IPS-18a (cell line): ENCODE measurements at regions not wholly inside any gene's neighbourhood (a gene's known extent, or its start where the extent isn't known, plus 50 kb on each side); places are given as distances from the start of the nearest gene placed in this dataset.
A peak's percentile ranks its signal among the peaks of the same experiment; 100 is the strongest.

Experiments
- H3K27ac ChIP-seq: one replicate; pipeline ENCODE4 v1.5.1; 2013; ENCODE audit warnings: low read length
- H3K27me3 ChIP-seq: one replicate; pipeline ENCODE4 v1.6.1; 2013; ENCODE audit warnings: mild to moderate bottlenecking, low read length; ENCODE audit not compliant: control insufficient read depth, insufficient read depth
- H3K36me3 ChIP-seq: one replicate; pipeline ENCODE4 v1.6.1; 2013; ENCODE audit warnings: low read depth, low read length; ENCODE audit not compliant: control insufficient read depth
- H3K4me1 ChIP-seq: one replicate; pipeline ENCODE4 v1.6.1; 2013; ENCODE audit warnings: low read depth, low read length; ENCODE audit not compliant: control insufficient read depth
- H3K4me3 ChIP-seq: one replicate; pipeline ENCODE4 v1.5.1; 2013; ENCODE audit warnings: low read length
- H3K9ac ChIP-seq: one replicate; pipeline ENCODE4 v1.6.1; 2013; ENCODE audit warnings: mild to moderate bottlenecking, low read length, moderate library complexity
- H3K9me3 ChIP-seq: one replicate; pipeline ENCODE4 v1.6.1; 2013; ENCODE audit warnings: low read depth, low read length; ENCODE audit not compliant: control insufficient read depth

DNA sequence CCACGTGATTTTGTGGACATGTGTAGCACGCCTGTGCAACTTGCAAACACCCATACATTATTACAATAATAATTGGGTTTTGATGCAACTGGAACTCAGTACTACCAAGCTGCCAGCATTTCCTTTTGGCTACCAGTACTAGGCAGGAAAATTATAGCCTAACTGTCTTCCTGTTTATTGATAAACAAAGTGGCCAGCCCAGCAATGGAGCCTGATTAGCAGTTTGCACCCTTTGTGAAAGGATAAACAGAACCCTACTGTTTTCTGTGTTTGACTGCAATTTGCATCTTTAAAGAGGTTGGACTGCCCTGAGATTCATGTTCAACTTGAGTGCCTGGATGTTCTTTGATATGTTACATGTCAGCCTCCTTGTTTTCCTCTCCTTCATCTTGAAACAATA lies 173.9 kb downstream of the ZIC5 start:
- H3K9ac ChIP-seq = no peak overlapping the region
- no peaks in the 10 kb centered on the region for H3K27me3 ChIP-seq
- no peak overlapping the region for H3K4me3 ChIP-seq
- no peaks in the 10 kb centered on the region for H3K9me3 ChIP-seq
- peak overlapping the region; percentile 1 for H3K27ac ChIP-seq
- peaks cover 48% of the 10 kb centered on the region for H3K4me1 ChIP-seq
- no peaks in the 10 kb centered on the region for H3K36me3 ChIP-seq

DNA sequence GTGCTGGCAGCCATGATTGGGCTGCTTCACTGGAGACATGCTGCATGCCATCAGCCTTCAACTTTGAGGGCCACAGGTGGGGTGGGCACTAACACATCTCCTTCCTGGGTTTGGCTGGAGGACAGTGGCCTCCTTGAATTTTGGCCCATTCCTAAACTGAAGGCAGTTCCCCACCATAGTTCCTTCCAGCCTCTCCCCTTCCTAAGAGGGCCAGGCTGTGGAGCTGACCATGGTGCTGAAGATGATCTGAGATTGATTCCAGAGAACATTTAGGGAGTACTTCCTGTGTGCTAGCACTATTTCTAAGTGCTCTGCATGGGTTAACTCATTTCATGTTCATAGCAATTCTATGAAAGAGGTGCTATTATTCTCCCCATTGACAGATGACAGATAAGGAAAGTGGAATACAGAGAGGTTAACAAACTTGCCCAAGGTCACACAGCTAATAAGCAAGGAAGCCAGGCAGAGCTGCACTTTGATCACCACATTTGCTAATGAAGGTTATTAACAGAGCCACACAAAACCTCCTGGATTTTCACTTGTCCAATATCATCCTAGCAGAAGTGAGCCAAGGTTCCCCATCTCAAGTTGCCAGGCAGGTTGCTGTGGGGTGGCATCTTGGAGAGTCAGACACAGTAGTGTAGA lies 175.3 kb downstream of the ZIC5 start:
- peaks cover 60% of the 10 kb centered on the region for H3K4me1 ChIP-seq
- no peaks in the 10 kb centered on the region for H3K36me3 ChIP-seq
- no peak overlapping the region for H3K9ac ChIP-seq
- no peak overlapping the region for H3K27ac ChIP-seq
- H3K9me3 ChIP-seq = no peaks in the 10 kb centered on the region
- no peak overlapping the region for H3K4me3 ChIP-seq
- no peaks in the 10 kb centered on the region for H3K27me3 ChIP-seq

DNA sequence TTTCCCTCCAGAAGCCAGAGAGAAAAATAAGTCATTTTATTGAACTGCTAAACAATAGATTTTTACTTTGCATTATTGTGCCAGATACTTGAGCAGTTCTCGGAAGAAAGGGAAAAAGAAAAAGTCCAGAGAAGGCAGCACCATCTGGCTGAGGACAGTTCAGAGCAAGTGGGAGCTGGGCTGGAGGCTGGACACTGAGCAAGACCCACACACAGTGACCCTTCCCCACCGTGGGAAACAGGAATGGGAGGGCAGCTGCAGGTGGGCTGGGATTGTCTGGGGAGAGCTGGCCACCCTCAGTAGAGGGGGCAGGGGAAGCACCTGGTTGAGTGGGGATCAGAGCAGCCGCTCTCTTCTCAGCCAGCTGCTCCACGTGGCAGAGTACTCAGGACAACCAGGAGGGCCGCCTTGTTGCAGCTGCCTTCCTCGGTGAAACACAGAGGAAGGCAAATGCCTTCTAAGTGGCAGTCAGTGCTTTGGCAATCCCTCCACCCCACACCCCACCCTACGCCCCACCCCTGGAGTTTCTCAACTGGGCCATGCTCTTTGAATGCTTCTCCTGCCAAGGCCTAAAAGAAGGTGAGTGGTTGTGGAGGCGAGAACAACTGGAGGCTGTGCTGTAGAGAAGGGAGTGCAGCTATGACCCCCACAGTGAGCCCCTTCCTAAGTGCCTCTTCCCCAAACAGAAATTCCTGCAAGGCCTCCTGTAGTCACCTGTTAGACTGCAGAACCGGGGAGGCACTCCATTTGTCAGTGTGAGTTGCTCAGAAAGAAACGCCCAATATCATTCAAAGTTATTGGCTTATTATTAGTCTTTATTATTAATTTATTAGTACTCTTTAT lies 179.3 kb downstream of the ZIC5 start:
- Histone ChIP-seq H3K9ac (no peak overlapping the region), H3K27ac (no peak overlapping the region), H3K4me1 (peaks cover 34% of the 10 kb centered on the region), H3K27me3 (no peaks in the 10 kb centered on the region), H3K4me3 (no peak overlapping the region), H3K9me3 (no peaks in the 10 kb centered on the region), H3K36me3 (no peaks in the 10 kb centered on the region)

DNA sequence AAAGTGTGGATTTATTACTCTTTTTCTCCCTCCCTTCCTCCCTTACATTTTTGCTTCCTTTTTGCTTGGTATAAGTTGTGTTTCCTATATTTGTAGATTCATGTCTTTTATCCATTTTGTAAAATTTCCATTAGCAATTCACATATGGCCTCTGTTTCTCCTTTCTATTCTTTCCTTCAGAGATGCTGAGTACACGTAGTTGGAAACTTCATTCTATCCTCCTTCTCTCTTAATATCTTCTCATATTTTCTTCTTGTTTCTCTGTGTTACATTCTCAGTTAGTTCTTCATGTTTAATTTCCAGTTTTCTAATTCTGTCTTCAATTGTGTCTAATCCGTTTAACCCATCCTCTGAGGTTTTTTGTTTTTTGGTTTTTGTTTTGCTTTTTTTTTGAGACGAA lies 188.9 kb downstream of the ZIC5 start:
- Histone ChIP-seq H3K4me3 (no peak overlapping the region), H3K4me1 (no peaks in the 10 kb centered on the region), H3K27ac (no peak overlapping the region), H3K9me3 (peaks cover 3% of the 10 kb centered on the region), H3K27me3 (no peaks in the 10 kb centered on the region), H3K36me3 (no peaks in the 10 kb centered on the region), H3K9ac (no peak overlapping the region)

DNA sequence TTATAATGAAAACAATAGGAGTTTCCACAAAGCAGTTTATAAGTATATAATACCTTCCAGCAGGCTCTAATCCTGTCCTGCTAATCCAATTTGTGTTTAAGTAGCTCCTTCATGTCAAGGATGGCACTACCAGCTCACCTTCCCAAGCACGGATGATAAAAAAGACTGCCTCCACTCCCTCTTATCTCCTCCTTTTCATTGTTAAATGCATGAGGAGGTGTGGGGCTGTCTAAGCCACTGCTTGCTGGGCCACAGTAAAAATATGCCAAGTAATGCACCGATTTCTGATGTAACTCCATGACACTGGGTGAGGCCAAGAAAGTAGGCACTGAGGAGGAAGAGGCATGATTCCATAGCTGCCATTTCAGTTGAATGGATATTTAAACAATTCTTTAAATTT lies 193.1 kb downstream of the ZIC5 start:
- H3K27me3 ChIP-seq = no peaks in the 10 kb centered on the region
- no peaks in the 10 kb centered on the region for H3K4me1 ChIP-seq
- H3K27ac ChIP-seq = no peak overlapping the region
- H3K4me3 ChIP-seq = no peak overlapping the region
- peaks cover under 1% of the 10 kb centered on the region for H3K36me3 ChIP-seq
- H3K9ac ChIP-seq = no peak overlapping the region
- H3K9me3 ChIP-seq = peaks cover 3% of the 10 kb centered on the region

DNA sequence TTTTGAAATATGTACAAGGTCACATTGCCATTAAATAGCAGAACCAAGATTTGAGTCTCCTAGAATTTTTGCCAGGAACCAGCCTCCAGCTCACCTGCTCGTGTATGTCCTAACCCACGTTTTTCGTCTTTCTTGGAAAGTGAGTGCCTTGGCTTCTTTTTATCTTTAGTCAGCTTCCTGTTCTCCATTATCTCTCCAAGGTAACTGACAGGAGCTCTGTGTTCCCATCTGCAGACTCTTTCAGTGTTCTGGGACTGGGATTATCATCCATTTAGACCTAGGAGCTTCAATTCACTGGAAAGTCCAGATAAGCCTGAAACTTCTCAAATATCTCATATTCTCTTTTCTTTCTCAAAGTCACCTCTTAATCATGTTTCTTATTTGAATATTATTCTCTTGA lies 193.7 kb downstream of the ZIC5 start:
- Histone ChIP-seq H3K9me3 (peaks cover 3% of the 10 kb centered on the region), H3K36me3 (peaks cover 7% of the 10 kb centered on the region), H3K9ac (no peak overlapping the region), H3K27ac (no peak overlapping the region), H3K4me1 (no peaks in the 10 kb centered on the region), H3K27me3 (no peaks in the 10 kb centered on the region), H3K4me3 (no peak overlapping the region)

DNA sequence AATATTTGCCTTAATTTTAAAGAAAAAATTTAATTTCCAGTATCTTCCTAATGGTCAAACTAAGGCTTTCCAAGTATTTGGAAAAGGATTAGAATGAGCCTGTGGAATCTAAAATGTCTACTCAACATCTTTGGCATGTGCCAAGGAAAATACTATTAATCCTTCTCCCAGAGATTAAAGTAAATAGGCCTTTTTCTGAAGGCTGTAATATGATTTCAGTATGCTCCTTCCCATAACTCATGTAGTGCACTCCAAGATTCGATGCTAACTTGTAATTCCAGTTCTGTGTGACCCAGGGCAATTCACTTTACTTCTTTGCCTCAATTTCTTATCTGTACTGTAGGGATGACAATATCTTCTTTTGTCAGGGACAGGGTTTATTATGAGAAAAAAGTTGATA lies 196.9 kb downstream of the ZIC5 start:
- Histone ChIP-seq H3K4me3 (no peak overlapping the region), H3K9me3 (no peaks in the 10 kb centered on the region), H3K36me3 (peaks cover 7% of the 10 kb centered on the region), H3K4me1 (no peaks in the 10 kb centered on the region), H3K27me3 (no peaks in the 10 kb centered on the region), H3K9ac (no peak overlapping the region), H3K27ac (no peak overlapping the region)

DNA sequence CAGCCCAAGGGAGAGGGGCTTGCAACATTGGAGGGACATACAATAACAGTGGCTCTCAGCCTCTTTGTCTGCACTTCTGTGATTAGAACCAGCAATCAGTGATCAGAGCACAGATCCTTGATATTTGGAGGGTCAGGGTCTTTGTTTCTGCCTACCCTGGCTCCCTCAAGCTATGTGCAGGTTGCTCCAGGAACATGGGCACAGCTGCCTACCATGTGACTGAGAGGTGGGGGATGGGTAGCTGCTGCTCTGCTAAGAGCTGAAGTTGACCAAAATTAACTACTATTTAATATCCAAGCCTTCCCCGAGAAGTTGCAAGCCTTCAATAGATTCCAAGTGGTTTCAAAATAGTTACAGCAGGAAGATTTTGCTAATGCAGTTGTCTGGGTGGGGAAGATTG lies 202.6 kb downstream of the ZIC5 start:
- no peak overlapping the region for H3K27ac ChIP-seq

DNA sequence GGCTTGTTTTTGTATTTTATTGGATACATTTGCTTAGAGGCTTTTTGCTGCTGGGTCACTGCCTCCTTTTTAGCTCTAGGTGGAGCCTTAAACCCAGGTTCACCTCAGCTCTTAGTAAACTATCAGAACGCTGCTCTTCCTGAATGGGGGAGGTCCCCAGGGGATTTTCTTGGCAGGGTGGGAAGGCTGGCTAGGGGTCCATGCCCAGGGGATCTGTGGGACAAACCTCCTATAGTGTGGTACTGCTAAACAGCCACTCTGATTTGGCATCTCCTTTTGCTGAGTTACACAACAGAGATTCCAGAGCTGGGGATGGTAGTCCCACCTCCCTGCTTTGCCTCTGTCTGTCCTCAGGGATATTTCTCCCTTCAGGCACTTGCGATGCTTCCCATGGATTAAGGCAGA lies 204.9 kb downstream of the ZIC5 start:
- Histone ChIP-seq H3K36me3 (no peaks in the 10 kb centered on the region), H3K4me3 (no peak overlapping the region), H3K4me1 (peaks cover 27% of the 10 kb centered on the region), H3K27me3 (no peaks in the 10 kb centered on the region), H3K9ac (no peak overlapping the region), H3K9me3 (peaks cover 3% of the 10 kb centered on the region), H3K27ac (no peak overlapping the region)

More for the DNA sequence above, 202.6 kb downstream of the ZIC5 start:
- Histone ChIP-seq H3K9ac (no peak overlapping the region), H3K27me3 (no peaks in the 10 kb centered on the region), H3K4me3 (no peak overlapping the region), H3K4me1 (peaks cover 27% of the 10 kb centered on the region), H3K9me3 (no peaks in the 10 kb centered on the region), H3K36me3 (peaks cover 7% of the 10 kb centered on the region)

DNA sequence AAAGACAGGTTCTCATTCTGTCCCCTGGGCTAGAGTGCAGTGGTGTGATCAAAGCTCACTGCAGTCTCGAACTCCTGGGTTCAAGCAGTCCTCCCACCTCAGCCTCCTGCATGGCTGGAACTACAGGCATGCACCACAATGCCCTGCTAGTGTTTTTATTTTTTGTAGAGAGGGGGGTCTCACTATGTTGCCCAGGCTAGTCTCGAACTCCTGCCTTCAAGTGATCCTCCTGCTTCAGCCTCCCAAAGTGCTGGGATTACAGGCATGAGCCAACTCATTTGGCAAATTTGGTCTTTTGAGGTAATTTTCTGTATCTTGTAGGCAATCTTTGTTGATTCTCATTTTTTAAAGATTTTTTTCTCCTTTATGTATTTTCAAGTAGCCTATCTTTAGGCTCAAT lies 205.7 kb downstream of the ZIC5 start:
- H3K27me3 ChIP-seq = no peaks in the 10 kb centered on the region
- H3K4me3 ChIP-seq = no peak overlapping the region
- no peak overlapping the region for H3K9ac ChIP-seq
- H3K9me3 ChIP-seq = peaks cover 7% of the 10 kb centered on the region
- no peaks in the 10 kb centered on the region for H3K36me3 ChIP-seq
- no peak overlapping the region for H3K27ac ChIP-seq
- H3K4me1 ChIP-seq = peaks cover 27% of the 10 kb centered on the region

DNA sequence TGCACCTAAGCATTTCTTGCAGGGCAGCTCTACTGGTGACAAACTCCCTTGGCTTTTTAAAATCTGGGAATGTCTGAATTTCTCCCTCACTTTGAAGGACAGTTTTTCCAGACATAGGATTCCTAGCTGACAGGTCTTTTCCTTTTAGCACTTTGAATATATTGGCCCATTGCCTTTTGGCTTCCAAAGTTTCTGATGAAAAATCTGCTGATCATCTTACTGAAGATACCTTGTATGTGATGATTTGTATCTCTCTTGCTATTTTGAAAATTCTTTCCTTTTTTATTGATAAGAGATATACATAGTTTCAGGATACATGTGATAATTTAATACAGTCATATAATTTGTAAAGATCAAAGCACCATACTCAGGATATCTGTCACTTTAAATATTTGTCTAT lies 211.1 kb downstream of the ZIC5 start:
- Histone ChIP-seq H3K36me3 (no peaks in the 10 kb centered on the region), H3K27me3 (no peaks in the 10 kb centered on the region), H3K9me3 (peaks cover 19% of the 10 kb centered on the region), H3K9ac (no peak overlapping the region), H3K4me1 (peaks cover 13% of the 10 kb centered on the region), H3K4me3 (no peak overlapping the region), H3K27ac (no peak overlapping the region)

DNA sequence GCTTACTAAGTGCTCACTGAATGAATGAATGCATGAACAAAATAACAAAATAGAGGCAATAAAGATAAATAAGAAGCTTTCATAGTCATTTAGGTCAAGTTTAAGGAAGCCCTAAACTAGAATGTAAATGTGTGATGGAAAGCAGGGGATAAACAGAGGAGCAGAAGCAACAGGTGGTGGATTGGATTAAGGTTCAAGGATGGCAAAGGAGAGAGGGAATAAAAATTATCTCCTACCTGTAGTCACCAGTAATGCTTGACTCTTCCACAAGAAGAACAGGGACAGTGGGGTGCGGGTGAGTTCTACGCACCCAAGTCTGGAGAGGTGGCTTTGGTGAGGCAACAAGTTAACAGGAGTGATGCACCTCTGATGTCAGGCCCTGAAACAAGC lies 212.4 kb downstream of the ZIC5 start:
- Histone ChIP-seq H3K9me3 (peaks cover 19% of the 10 kb centered on the region), H3K9ac (no peak overlapping the region), H3K36me3 (no peaks in the 10 kb centered on the region), H3K4me1 (peaks cover 13% of the 10 kb centered on the region), H3K27me3 (no peaks in the 10 kb centered on the region), H3K27ac (no peak overlapping the region), H3K4me3 (no peak overlapping the region)
